ENCODE measurements at regions not wholly inside any gene's neighbourhood (a gene's known extent, or its start where the extent isn't known, plus 50 kb on each side); places are given as distances from the start of the nearest gene placed in this dataset.
A peak's percentile ranks its signal among the peaks of the same experiment; 100 is the strongest.

GRCh38 chr4:186924723-186925122 lies 201.1 kb upstream of the FAT1 start:
- FAIRE-seq (no peak), DNase-seq (ENCODE audit: low spot score) (no peak), ATAC-seq (no peak)
- H3K27ac ChIP-seq (ENCODE audit: extremely low read length, insufficient read depth, low read length) = no peak overlapping the region
- peaks cover 5% of the 10 kb centered on the region; the same call in 1 of the 2 replicates for H3K9me3 ChIP-seq (ENCODE audit: low read length)
- H3K36me3 ChIP-seq (replicated peaks in 1 of 2; ENCODE audit: control insufficient read depth in 1 of 2, insufficient read depth in 2 of 2, low read length in 2 of 2) = no peaks in the 10 kb centered on the region
- CTCF ChIA-PET (ENCODE audit: low intra/inter-chr PET ratio, low total read pairs) = no interaction called here
- no peaks in the 10 kb centered on the region for H4K20me1 ChIP-seq (ENCODE audit: insufficient read depth, low read length)
- H3K4me1 ChIP-seq (ENCODE audit: insufficient read depth, low read length) = peaks cover 11% of the 10 kb centered on the region
- no peak overlapping the region for H3K4me2 ChIP-seq (ENCODE audit: low read depth, low read length)
- intact Hi-C loops (cut with micrococcal nuclease; ENCODE audit: unreplicated experiment) = no loop called here
- in situ Hi-C loops (cut with HindIII; ENCODE audit: extremely low pct_ligation_motif_present, low pct_unique_long_range_greater_than_20kb) = loop anchor here (25.0 kb wide), 1 partner anchor 187 kb away; no protein-coding TSS in a partner anchor
- H2AFZ ChIP-seq (ENCODE audit: low read length) = no peak overlapping the region
- H3K27me3 ChIP-seq (ENCODE audit: control insufficient read depth in 1 of 2, insufficient read depth in 2 of 2, low read length in 2 of 2) = no peaks in the 10 kb centered on the region
- no peaks in the 10 kb centered on the region for H3K79me2 ChIP-seq (ENCODE audit: insufficient read depth, low read length)
- H3K9ac ChIP-seq (ENCODE audit: insufficient read depth, low read depth, low read length) = no peak overlapping the region
- BruUV-seq (replicated peaks) = no TSS peak
- POLR2A ChIA-PET = no interaction called here
- 35% methylated on average over 4 of the region's 4 CpGs for WGBS (ENCODE audit: low lambda C conversion rate)
- no peak overlapping the region for H3K4me3 ChIP-seq (replicated peaks in 1 of 3; ENCODE audit: insufficient read depth in 1 of 3, low read depth in 2 of 3, low read length in 3 of 3)
- TF ChIP-seq RERE (CRISPR knock-in tag; IDR thresholded peaks at IDR 0.05; ENCODE audit: low read depth) = no peak
- peak; percentile 41 for TF ChIP-seq MNT (IDR thresholded peaks at IDR 0.05)
- TF ChIP-seq ZNF160 (CRISPR knock-in tag; IDR thresholded peaks at IDR 0.05) = no peak
- TF ChIP-seq ZMYM4 (CRISPR knock-in tag; IDR thresholded peaks at IDR 0.05) = no peak
- no peak for TF ChIP-seq FLYWCH1 (CRISPR knock-in tag; IDR thresholded peaks at IDR 0.05)
- no peak for TF ChIP-seq ZNF274 (CRISPR knock-in tag; IDR thresholded peaks at IDR 0.05)
- no peak for TF ChIP-seq ZNF558 (CRISPR knock-in tag; IDR thresholded peaks at IDR 0.05; ENCODE audit: borderline replicate concordance)
- 0 out of 2 replicates have a peak, but pooled peaks have one; percentile 24 for TF ChIP-seq NONO (IDR thresholded peaks at IDR 0.05)
- no peak for TF ChIP-seq NONO (CRISPR knock-in tag; conservative IDR thresholded peaks at IDR 0.05)
- TF ChIP-seq ETV6 (CRISPR knock-in tag; conservative IDR thresholded peaks at IDR 0.05) = no peak
- no peak for TF ChIP-seq CSRNP1 (CRISPR knock-in tag; IDR thresholded peaks at IDR 0.05)
- 0 out of 2 replicates have a peak, but pooled peaks have one; percentile 33 for TF ChIP-seq ZNF780A (CRISPR knock-in tag; IDR thresholded peaks at IDR 0.05)
- no peak for TF ChIP-seq HHEX (CRISPR knock-in tag; IDR thresholded peaks at IDR 0.05)
- no peak for TF ChIP-seq ZNF512B (CRISPR knock-in tag; IDR thresholded peaks at IDR 0.05; ENCODE audit: borderline replicate concordance)
- TF ChIP-seq MZF1 (CRISPR knock-in tag; IDR thresholded peaks at IDR 0.05; ENCODE audit: borderline replicate concordance) = no peak
